SKM-1 treated with dmso at 0.1 percent for 144 hours (cell line): ENCODE measurements at regions not wholly inside any gene's neighbourhood (a gene's known extent, or its start where the extent isn't known, plus 50 kb on each side); places are given as distances from the start of the nearest gene placed in this dataset.
"Not testable (repeated sequence)": the region's sequence is repeated elsewhere in the genome, so short reads cannot be mapped to it uniquely, and the experiment has no call there.

Source experiments
- DNase-seq: peaks from one replicate; lab custom pipeline; 2025; ENCODE audit not compliant: unreplicated experiment; lab: John Stamatoyannopoulos, UW

DNA sequence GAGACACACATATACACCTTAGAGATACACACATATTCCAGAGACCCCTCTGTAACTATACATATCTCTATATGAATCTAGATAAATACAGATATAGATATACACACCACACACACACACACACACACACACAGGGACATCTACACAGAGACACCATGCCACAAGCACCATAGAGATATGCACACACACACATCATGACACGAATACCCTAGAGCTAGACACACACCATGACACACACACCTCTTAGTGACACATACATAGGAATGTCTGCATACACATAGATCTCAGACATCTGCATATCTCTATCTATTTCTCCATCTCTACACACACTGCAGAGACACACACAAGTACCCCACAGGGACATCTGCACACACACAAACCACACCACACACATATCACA lies 270.0 kb downstream of the CYRIA start:
- DNase-seq: no peak

DNA sequence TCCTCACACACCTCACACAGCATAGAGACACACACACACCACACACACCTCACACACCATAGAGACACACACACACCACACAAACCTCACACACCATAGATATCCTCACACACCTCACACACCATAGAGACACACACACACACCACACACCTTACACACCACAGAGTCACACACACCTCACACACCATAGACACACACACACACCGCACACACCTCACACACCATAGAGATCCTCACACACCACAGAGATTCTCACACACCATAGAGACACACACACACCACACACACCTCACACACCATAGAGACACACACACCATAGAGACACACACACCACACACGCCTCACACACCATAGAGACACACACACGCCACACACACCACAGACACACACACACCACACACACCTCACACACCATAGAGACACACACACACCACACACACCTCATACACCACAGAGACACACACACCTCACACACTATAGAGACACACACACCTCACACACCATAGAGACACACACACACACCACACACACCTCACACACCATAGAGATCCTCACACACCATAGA lies 270.6 kb downstream of the CYRIA start:
- no peak for DNase-seq

DNA sequence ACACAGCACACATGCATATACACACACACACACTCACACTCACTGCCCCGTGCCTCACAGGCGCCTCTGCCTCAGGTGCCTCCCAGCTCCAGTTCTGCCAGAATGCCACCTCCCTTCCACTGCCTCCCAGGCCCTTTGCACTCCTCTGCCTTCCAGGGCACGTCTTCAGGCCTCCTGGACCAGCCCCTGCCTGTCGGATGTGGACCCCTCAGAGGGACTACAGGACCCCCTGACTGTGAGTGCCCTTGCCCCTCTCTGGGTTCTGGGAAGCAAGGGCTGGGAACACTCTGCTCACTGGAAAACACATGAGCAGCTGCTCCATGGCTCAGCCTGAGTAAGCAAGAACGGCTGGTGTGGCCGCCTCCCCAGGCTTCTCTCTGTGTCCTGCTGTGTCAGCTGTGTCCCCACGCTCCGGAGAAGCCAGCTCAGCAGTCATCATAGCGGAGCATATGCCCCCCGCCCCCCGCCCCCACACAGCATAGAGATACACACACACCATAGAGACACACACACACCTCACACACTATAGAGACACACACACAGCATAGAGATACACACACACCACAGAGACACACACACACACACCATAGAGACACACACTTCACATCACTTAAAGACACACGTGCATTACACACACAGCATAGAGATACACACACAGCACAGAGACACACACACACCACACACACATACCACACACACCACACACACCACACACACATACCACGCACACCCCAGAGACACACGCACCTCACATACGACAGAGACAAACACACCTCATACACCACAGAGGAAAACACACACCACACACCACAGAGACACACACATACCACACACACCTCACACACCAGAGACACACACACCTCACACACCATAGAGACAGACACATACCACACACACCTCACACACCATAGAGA lies 271.3 kb downstream of the CYRIA start:
- DNase-seq: no peak

DNA sequence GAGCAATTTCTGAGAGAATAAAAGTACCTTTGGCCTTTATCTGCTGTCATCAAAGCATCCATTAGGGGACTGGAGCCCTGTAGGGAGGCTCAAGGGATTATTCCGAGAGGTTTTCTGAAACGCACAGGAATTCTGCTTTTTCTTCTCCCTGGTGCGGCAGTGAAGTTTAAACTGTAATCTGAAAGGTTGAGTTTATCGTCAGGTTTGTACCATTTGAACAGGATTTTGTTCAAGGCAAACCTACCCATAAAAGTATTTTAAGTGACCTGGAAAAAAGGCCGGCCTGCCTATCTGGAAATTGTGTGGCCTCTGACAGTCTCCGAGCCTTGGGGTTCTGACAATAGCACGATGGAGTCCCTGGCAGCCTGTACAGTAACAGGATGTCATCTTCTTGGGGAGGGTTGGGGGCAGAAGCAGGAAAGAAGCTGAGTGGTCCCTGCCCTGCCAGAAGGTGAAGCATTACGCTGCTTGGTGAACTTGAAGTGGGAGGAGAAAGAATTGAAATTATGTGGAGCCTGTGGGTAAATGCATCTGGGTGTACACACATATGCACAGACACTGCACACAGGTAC lies 272.0 kb downstream of the CYRIA start:
- DNase-seq: no peak

DNA sequence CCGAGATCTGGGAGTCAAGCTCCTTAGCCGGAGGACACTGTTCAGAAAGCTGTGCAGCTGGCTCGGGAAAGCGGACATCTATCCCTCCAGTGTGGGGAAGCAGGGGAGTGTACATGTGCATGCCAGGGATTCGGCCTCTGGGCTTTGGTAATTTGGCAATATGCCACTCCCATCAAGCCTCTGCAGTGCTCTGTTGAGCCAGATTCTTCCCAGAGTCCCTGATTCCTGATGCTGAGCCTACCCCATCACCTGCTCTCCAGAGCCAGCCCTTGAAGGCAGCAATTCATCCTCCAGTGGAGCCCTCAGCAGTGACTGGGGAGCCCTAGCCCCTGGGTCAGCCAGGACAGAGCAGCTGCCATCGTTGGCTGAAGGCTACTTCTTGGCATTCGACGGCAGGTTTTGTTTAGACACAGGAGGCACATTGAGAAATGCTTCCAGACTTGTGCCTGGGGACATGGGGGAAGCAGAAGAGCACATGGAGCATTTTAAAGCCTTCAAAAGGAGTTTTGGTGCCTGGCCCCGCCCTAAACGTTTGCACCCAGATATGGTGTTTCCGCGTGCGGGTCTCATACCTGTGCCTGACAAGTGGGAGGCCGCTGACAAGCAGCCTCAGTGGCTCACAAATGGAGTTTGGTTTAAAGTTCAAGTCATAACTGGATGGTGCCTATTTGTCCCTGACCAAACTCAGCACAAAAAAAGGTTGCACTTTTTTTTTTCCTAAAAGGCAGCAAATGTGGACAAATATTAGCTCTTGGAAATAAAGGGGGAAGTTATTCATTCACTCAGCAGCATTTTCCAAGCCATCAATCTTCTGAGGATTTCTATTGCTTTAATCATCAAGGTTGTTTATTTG lies 272.8 kb downstream of the CYRIA start:
- DNase-seq: no peak

DNA sequence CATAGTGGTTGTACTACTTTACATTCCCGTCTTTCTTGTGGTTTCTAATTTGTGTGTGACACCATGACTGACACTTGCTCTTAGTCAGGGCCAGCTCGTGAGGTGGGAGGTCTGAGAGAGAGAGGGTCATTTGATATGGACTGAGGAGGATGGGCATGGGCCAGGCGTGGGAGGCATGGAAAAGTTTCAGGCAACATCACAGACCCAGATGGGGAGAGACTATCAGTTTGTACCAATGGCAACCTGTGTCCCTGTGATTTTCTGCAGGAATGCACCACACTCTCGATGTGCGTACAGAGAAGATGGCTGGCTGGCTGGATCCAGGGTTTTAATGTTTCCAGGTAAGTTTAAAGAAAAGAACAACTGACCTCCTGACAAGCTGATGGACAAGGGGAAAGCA lies 273.6 kb downstream of the CYRIA start:
- DNase-seq: no peak

DNA sequence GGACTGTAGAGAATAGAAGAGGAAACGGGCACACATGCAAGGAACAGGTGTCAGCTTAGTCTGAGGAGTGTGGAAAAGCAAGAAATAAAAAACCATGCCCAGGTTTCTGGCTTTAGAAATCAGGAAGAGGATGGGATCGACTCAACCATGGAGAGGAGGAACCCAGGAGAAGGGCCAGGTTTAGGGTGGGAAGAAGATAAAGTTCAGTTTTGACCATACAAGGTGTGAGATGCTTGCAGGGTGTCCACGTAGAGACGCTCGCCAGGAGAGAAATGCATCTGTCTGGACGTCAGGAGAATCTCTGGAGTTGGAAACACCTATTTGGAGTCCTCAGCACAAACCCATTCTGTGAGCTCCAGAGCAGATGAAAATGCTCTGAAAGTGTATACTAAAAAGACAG lies 275.1 kb downstream of the CYRIA start:
- no peak for DNase-seq

DNA sequence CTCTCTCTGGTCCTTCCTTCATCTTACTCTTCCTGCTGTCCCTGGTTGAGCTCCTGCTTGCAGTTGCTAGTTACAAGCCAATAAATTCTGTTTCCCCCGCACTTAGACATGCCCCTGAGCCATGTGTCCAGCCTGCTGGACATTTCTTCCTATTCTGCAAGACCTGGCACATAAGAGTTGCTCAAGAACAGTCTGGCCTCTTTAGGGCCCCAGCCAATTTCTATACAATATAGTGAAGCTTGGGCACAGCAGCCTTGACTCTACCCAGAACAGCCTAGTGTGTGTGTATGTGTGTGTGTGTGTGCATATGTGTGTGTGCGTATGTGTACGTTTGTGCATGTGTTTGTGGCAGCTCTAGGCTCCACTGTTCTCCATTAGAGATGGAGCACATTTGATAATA lies 276.0 kb downstream of the CYRIA start:
- no peak for DNase-seq

DNA sequence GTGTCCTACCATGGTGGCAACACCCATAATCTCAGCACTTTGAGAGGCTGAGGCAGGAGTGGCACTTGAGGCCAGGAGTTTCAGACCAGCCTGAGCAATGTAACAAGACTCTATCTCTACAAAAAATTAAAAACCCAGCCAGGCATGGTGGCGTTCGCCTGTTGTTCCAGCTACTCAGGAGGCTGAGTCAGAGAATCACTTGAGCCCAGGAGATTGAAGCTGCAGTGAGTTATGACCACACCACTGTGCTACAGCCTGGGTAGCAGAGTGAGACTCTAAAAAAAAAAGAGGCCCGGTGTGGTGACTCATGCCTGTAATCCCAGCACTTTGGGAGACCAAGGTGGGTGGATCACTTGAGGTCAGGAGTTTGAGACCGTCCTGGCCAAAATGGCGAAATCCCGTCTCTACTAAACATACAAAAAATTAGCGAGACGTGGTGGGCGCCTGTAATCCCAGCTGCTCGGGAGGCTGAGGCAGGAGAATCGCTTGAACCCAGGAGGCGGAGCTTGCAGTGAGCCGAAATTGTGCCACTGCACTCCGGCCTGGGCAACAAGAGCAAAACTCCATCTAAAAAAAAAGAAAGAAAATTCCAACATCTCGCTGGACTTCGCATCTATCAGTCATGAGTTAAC lies 277.3 kb downstream of the CYRIA start:
- DNase-seq: not testable (repeated sequence)

DNA sequence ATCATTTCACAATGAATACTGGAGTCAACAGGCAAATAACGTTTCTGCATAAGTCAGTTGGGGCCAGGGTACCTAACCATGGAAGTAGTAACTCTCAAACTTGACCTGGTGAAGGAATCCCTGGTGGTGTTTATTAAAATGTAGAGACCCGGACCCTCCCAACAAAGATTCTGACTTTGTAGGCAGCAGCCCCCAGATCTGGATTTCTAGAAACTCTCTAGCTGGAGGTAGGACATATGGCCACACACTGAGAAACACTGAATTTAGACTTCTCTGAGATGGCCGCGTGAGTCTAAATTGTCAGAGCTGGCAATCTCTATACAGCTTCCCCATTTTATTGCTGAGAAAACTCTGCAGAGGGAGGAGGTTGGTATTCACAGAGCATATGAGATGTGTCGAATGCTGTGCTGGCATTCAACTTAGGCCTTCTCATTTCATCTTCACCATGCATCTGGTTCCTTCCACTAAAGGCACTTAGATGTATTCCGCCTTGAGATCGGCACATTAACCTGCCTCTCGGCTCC lies 278.1 kb downstream of the CYRIA start:
- DNase-seq: no peak

DNA sequence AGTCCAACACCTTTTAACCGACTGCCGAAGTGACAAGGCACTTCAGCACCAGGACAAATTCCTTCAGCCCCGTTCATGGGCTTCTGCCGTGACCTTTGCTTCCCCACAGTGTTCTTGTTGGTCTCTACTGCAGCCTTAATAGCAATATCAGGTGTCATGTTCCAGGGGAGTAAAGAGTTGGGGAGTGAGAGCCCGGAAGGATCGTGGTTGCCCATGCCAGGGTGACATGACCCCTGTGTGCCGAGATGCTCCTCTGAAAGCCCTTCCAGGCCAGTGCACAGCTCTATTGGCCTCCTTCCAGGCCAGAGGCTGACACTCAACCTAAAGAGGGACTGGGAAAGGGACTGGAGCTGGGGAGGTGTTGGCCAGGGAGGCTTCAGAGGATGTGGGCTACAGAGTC lies 279.2 kb downstream of the CYRIA start:
- no peak for DNase-seq

DNA sequence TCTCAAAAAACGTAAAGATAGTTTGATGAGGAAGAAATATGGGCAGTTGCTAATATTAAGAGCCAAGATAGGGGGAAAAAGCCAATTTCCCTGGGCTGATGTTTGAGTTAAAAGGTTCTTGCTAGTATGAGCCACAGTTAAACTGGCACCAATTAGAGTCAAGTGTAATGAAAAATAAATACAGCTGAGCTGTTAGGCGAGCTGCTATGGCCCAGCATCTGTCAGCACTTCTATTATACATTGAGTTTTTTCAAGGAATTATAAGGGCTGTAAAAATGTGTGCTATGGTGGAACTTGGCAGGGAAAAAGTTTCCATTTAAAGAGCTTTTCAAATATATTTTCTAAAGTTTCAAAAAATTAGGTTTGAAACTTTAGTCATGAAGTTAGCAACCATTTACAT lies 279.6 kb downstream of the CYRIA start:
- no peak for DNase-seq

DNA sequence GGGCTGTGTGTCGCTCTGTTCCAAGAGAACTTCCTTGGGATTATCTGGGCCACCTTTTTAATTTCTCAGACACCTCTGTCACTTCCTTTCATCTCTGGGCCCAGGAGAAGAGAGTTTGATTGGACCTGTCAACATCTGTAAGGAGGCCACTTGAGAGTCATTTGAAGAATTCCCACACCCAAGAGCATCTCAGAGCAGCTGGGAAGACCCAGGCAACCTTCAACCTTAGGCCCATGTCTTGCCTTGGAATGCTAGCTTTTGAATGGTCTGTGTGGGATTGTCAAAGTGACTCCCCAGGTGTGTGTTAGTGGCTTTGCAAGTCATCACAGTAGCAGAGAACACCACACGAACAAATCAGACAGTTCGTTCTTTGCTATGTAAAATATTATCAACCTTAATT lies 280.3 kb downstream of the CYRIA start:
- no peak for DNase-seq

DNA sequence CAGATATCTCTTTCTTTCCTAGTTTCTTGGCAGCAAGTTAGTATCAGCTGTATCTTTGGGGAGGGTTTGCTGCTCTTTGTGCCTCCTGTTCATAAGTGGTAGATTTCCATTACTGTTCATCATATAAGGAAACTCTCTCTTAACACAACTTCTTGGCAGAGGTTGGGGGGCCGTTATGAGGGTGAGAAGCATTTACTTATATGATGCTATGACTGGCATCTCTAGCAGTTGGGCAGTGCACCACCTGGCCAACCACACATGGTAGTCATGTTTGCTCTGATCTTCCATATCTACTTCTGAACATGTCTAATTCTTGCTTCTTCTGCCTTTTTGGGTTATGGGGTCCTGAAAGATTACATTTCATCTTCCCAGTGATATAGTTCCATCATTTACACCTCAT lies 282.2 kb downstream of the CYRIA start:
- no peak for DNase-seq

DNA sequence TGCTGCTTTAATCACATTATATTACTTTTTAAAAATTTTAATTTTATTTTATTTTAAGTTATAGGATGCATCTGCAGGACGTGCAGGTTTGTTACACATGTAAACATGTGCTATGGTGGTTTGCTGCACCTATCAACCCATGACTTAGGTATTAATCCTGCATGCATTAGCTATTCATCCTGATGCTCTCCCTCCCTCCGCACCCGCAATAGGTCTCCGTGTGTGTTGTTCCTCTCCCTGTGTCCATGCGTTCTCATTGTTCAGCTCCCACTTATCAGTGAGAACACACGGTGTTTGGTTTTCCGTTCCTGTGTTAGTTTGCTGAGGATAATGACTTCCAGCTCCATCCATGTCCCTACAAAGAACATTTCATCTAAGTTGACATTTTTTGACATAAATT lies 283.2 kb downstream of the CYRIA start:
- no peak for DNase-seq

DNA sequence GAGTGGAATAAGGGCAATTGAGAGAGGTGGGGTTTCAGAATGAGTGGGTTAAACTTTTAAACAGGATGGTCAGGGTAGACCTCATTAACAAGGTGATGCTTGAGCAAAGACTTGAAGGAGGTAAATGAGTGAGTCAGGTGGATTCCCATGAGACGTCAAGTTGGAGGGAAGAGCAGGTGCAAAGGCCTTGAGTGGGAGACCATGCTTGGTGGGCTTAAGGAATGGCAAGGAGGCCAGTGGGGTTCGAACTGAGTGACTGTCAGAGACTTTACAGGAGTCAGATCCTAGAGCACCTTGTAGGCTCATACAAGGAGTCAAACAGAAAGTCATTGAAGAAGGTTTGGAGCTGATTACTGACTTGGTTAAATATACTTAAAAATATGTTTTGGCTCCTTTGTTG lies 284.1 kb downstream of the CYRIA start:
- DNase-seq: no peak

DNA sequence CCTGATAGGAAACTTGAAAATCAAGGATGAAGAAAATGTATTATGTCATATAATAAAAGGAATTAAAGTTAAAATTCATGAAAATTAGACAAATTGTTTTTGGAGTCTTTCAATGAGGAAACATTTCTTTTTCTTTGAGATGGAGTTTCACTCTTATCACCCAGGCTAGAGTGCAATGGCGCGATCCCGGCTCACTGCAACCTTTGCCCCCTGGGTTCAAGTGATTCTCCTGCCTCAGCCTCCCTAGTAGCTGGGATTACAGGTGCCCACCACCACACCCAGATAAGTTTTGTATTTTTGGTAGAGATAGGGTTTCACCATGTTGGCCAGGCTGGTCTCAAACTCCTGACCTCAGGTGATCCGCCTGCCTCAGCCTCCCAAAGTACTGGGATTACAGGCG lies 285.7 kb downstream of the CYRIA start:
- not testable (repeated sequence) for DNase-seq

DNA sequence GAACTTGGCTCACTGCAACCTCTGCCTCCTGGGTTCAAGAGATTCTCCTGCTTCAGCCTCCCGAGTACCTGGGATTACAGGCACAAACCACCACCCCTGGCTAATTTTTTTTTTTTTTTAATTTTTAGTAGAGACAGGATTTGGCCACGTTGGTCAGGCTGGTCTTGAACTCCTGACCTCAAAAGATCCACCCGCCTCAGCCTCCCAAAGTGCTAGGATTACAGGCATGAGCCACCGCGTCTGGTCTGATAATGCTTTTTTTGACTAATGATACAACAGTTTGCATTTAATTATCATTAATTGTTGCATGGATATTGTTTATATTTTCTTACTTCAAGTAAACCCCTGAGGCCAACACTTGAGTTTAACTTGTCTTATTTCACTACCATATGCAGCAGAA lies 286.6 kb downstream of the CYRIA start:
- not testable (repeated sequence) for DNase-seq

DNA sequence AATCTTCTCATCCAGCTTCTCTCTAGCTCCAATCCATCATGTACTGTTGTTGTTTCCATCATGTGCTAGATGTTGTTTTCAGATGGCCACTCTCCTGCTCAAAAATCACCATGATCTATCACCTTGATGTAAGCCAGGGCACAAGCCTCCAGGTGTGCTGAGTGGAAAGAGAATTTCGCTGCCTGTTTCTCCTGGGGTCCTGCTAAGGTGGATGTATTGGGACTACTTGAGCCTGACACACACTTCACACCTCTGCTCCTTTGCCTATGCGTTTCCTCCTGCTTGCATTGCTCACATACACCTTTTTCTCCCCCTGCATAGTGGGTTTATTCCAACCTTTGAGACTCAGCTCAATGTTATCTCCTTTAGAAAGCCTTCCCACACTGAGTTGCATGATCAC lies 287.6 kb downstream of the CYRIA start:
- no peak for DNase-seq

DNA sequence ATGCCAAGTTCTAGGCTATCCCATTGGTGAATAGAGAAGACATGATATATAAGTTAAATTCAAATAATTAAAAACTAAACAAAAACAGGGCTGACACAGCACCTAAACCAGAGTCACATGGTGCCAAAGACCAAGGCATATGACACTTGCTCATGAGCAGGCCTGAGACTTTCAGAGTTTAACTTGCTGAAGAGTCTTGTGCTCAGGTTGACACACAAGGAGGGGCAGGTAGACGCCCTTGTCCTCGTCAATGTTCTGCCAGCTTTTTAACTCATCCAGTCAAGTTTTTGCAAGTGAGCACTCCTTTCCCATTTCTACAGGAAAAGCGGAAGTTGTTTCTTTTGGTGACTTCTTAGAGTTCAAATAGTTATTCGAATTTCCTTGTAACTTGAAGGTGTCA lies 289.7 kb downstream of the CYRIA start:
- DNase-seq: no peak

DNA sequence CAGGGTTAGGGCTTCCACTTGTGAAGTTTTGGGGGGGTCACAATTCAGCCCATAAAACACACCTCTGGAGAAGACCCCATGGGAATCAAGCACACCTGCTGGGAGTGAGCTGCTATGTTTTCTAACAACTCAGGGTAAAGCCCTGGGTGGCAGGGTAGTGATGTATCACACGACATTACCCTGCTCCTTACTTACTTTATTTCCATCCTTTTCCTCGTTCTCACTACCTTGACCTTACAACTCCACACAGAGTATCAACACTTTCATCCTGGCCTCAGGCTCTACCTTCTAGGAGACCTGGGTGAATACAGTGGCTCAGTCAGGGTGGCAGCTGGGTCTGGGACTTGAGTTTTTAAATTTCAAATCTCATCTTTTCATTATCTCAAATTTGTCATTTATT lies 290.3 kb downstream of the CYRIA start:
- DNase-seq: no peak
